ENCODE measurements at regions not wholly inside any gene's neighbourhood (a gene's known extent, or its start where the extent isn't known, plus 50 kb on each side); places are given as distances from the start of the nearest gene placed in this dataset.

GRCh38 chr3:30455840-30456239 lies 150.6 kb upstream of the TGFBR2 start:
- Histone ChIP-seq H3K9me3 (ENCODE audit: control insufficient read depth in 2 of 3, insufficient read depth in 1 of 3, low read length in 3 of 3) (no peaks in the 10 kb centered on the region), H3K4me3 (ENCODE audit: low read length in 3 of 3) (no peak overlapping the region), H3K27ac (ENCODE audit: low read depth in 2 of 2, low read length in 2 of 2) (no peak overlapping the region), H3K9ac (ENCODE audit: low read length in 3 of 3) (no peak overlapping the region), H3K4me1 (ENCODE audit: control insufficient read depth in 2 of 3, insufficient read depth in 2 of 3, low read depth in 1 of 3, low read length in 3 of 3) (no peaks in the 10 kb centered on the region), H3K27me3 (ENCODE audit: control insufficient read depth, insufficient read depth, low read length) (no peaks in the 10 kb centered on the region), H3K36me3 (ENCODE audit: control insufficient read depth in 2 of 3, insufficient read depth in 3 of 3, low read length in 3 of 3) (no peaks in the 10 kb centered on the region)
- no peak for FAIRE-seq
- no peak for DNase-seq
- TF ChIP-seq CTCF (IDR thresholded peaks at IDR 0.05; ENCODE audit: borderline replicate concordance, extremely low read depth, insufficient read depth), result no peak
- intact Hi-C loops (cut with DNase I), result no loop called here

GRCh38 chr3:30456264-30456663 lies 150.1 kb upstream of the TGFBR2 start:
- no peak for DNase-seq
- Histone ChIP-seq H3K27ac (ENCODE audit: low read depth in 2 of 2, low read length in 2 of 2) (no peak overlapping the region), H3K4me3 (ENCODE audit: low read length in 3 of 3) (no peak overlapping the region), H3K4me1 (ENCODE audit: control insufficient read depth in 2 of 3, insufficient read depth in 2 of 3, low read depth in 1 of 3, low read length in 3 of 3) (no peaks in the 10 kb centered on the region), H3K9ac (ENCODE audit: low read length in 3 of 3) (no peak overlapping the region), H3K9me3 (ENCODE audit: control insufficient read depth in 2 of 3, insufficient read depth in 1 of 3, low read length in 3 of 3) (no peaks in the 10 kb centered on the region), H3K27me3 (ENCODE audit: control insufficient read depth, insufficient read depth, low read length) (no peaks in the 10 kb centered on the region), H3K36me3 (ENCODE audit: control insufficient read depth in 2 of 3, insufficient read depth in 3 of 3, low read length in 3 of 3) (no peaks in the 10 kb centered on the region)
- intact Hi-C loops (cut with DNase I), result no loop called here
- TF ChIP-seq CTCF (IDR thresholded peaks at IDR 0.05; ENCODE audit: borderline replicate concordance, extremely low read depth, insufficient read depth), result no peak
- no peak for FAIRE-seq

GRCh38 chr3:30457081-30457480 lies 149.3 kb upstream of the TGFBR2 start:
- TF ChIP-seq CTCF (IDR thresholded peaks at IDR 0.05; ENCODE audit: borderline replicate concordance, extremely low read depth, insufficient read depth), result no peak
- H3K27ac ChIP-seq (ENCODE audit: low read depth in 2 of 2, low read length in 2 of 2), result no peak overlapping the region
- no peak overlapping the region for H3K9ac ChIP-seq (ENCODE audit: low read length in 3 of 3)
- no peaks in the 10 kb centered on the region for H3K27me3 ChIP-seq (ENCODE audit: control insufficient read depth, insufficient read depth, low read length)
- H3K9me3 ChIP-seq (ENCODE audit: control insufficient read depth in 2 of 3, insufficient read depth in 1 of 3, low read length in 3 of 3), result no peaks in the 10 kb centered on the region
- FAIRE-seq, result no peak
- H3K4me3 ChIP-seq (ENCODE audit: low read length in 3 of 3), result no peak overlapping the region
- no peaks in the 10 kb centered on the region for H3K36me3 ChIP-seq (ENCODE audit: control insufficient read depth in 2 of 3, insufficient read depth in 3 of 3, low read length in 3 of 3)
- no peaks in the 10 kb centered on the region for H3K4me1 ChIP-seq (ENCODE audit: control insufficient read depth in 2 of 3, insufficient read depth in 2 of 3, low read depth in 1 of 3, low read length in 3 of 3)
- DNase-seq, result no peak
- intact Hi-C loops (cut with DNase I), result no loop called here

GRCh38 chr3:30457726-30458125 lies 148.7 kb upstream of the TGFBR2 start:
- TF ChIP-seq CTCF (IDR thresholded peaks at IDR 0.05; ENCODE audit: borderline replicate concordance, extremely low read depth, insufficient read depth), result no peak
- DNase-seq, result no peak
- Histone ChIP-seq H3K9me3 (ENCODE audit: control insufficient read depth in 2 of 3, insufficient read depth in 1 of 3, low read length in 3 of 3) (no peaks in the 10 kb centered on the region), H3K27ac (ENCODE audit: low read depth in 2 of 2, low read length in 2 of 2) (no peak overlapping the region), H3K36me3 (ENCODE audit: control insufficient read depth in 2 of 3, insufficient read depth in 3 of 3, low read length in 3 of 3) (no peaks in the 10 kb centered on the region), H3K4me1 (ENCODE audit: control insufficient read depth in 2 of 3, insufficient read depth in 2 of 3, low read depth in 1 of 3, low read length in 3 of 3) (no peaks in the 10 kb centered on the region), H3K27me3 (ENCODE audit: control insufficient read depth, insufficient read depth, low read length) (no peaks in the 10 kb centered on the region), H3K4me3 (ENCODE audit: low read length in 3 of 3) (no peak overlapping the region), H3K9ac (ENCODE audit: low read length in 3 of 3) (no peak overlapping the region)
- intact Hi-C loops (cut with DNase I), result no loop called here
- no peak for FAIRE-seq
